ENCODE measurements at regions not wholly inside any gene's neighbourhood (a gene's known extent, or its start where the extent isn't known, plus 50 kb on each side); places are given as distances from the start of the nearest gene placed in this dataset.

DNA sequence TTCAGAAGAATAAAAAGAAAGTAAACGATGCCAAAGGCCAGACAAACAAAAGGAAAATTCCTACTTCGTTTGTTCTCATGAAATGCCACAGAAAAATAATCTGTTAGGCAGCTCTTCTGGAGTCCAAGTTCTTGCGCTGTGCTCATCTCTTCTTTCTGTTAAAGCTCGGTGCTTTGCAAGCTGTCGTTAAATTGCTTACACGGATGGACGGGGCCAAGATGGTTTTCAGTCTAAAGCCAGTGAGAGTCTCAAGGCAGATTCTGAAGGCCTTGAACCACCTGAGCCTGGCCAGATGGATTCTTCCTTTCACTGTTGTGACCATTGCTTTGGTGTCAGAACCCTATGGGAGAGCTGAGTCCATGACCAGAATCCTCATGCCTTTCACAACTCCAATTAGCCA lies 97.6 kb upstream of the RMDN2 start:
- no peak for DNase-seq (ENCODE audit: low read depth)
- TF ChIP-seq, protein P1, sequence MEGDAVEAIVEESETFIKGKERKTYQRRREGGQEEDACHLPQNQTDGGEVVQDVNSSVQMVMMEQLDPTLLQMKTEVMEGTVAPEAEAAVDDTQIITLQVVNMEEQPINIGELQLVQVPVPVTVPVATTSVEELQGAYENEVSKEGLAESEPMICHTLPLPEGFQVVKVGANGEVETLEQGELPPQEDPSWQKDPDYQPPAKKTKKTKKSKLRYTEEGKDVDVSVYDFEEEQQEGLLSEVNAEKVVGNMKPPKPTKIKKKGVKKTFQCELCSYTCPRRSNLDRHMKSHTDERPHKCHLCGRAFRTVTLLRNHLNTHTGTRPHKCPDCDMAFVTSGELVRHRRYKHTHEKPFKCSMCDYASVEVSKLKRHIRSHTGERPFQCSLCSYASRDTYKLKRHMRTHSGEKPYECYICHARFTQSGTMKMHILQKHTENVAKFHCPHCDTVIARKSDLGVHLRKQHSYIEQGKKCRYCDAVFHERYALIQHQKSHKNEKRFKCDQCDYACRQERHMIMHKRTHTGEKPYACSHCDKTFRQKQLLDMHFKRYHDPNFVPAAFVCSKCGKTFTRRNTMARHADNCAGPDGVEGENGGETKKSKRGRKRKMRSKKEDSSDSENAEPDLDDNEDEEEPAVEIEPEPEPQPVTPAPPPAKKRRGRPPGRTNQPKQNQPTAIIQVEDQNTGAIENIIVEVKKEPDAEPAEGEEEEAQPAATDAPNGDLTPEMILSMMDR (IDR thresholded peaks at IDR 0.05; ENCODE audit: low read length, missing control alignments) = no peak
- no peak overlapping the region for H3K4me3 ChIP-seq (replicated peaks; ENCODE audit: low read depth, low read length)

DNA sequence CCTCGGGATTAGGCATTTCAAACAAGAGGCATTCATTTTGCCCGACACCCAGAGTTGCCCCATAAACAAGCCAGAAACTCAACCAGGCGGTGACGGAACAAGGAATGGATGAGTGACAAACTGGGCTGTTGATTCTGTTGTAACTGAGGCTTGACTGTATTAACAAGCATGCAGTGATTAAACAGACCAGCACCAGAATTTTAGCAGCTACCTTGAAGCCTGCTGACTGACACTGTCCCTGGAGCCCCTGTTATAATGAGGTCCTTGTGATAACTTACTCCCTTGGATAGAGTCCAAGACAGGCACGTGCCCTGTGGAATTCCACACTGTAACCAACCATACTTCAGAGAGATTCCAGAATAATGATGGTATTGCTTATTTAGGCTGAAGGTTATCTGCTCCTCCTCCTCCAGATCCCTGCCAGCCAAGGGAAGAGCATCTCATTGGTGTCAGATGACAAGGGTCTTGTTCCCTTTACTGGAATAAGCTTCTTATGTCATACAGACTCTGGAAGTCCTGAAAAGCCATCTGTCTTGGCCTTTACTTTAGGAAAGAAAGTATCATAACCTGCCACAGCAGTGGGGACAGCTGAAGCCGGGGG lies 97.1 kb upstream of the RMDN2 start:
- DNase-seq (ENCODE audit: low read depth) = peak; percentile 79
- no peak overlapping the region for H3K4me3 ChIP-seq (replicated peaks; ENCODE audit: low read depth, low read length)
- TF ChIP-seq, protein P1 (IDR thresholded peaks at IDR 0.05; ENCODE audit: low read length, missing control alignments) = no peak

DNA sequence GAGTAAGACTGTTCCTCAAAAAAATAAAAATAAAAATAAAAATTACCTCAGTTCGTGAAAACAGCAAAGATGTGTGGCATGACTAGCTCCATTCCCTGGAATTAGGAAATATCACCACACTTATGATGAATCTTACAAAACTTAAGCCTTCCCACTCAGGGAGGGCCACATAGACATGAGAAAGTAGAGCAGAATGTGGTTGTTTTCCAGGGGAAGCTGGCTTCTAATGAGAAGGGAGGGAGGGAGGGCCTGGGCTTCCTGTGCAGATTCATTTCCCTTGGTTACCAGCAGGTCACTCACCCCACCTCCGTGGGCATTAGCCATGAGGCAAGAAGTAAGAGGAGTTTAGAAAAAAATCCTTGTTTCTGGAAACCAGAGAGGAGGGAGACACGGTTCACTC lies 95.9 kb upstream of the RMDN2 start:
- peak; percentile 97 for DNase-seq (ENCODE audit: low read depth)
- no peak overlapping the region for H3K4me3 ChIP-seq (replicated peaks; ENCODE audit: low read depth, low read length)
- TF ChIP-seq, protein P1 (IDR thresholded peaks at IDR 0.05; ENCODE audit: low read length, missing control alignments) = no peak

GRCh38 chr2:37829616-37830395 lies 95.3 kb upstream of the RMDN2 start:
- DNase-seq (ENCODE audit: low read depth) = no peak
- no peak overlapping the region for H3K4me3 ChIP-seq (replicated peaks; ENCODE audit: low read depth, low read length)
- TF ChIP-seq, protein P1 (IDR thresholded peaks at IDR 0.05; ENCODE audit: low read length, missing control alignments) = no peak

- TF ChIP-seq, protein P1 (IDR thresholded peaks at IDR 0.05; ENCODE audit: low read length, missing control alignments) = no peak
- H3K4me3 ChIP-seq (replicated peaks; ENCODE audit: low read depth, low read length) = no peak overlapping the region
- no peak for DNase-seq (ENCODE audit: low read depth)
These were observed 94.5 kb upstream of the RMDN2 start for GRCh38 chr2:37830636-37831035.

GRCh38 chr2:37831081-37831780 lies 93.9 kb upstream of the RMDN2 start:
- DNase-seq (ENCODE audit: low read depth) = no peak
- TF ChIP-seq, protein P1 (IDR thresholded peaks at IDR 0.05; ENCODE audit: low read length, missing control alignments) = no peak
- H3K4me3 ChIP-seq (replicated peaks; ENCODE audit: low read depth, low read length) = no peak overlapping the region

Data from fibroblast of pulmonary artery (primary cell).